Activated T-cell treated with anti-CD3 and anti-CD28 coated beads, Interleukin-2, amount 50 U/mL, for 4 hours (primary cell): ENCODE measurements at regions not wholly inside any gene's neighbourhood (a gene's known extent, or its start where the extent isn't known, plus 50 kb on each side); places are given as distances from the start of the nearest gene placed in this dataset.

ENCODE experiments used
- ATAC-seq, 2 donors: fragments of 200-7000 bp; cut with Tn5 transposase; one replicate each; pipeline ENCODE4 v1.10.0; 2021
- DNase-seq: peaks from one replicate; pipeline ENCODE4 v3.0.0-alpha.2; 2020
- H3K27me3 Mint-ChIP-seq: one replicate; pipeline ENCODE4 v1.8.0; 2021; ENCODE audit warnings: low read depth, mixed read lengths
- H3K36me3 Mint-ChIP-seq: one replicate; pipeline ENCODE4 v1.8.0; 2022; ENCODE audit warnings: mixed read lengths; ENCODE audit not compliant: insufficient read depth
- H3K4me1 Mint-ChIP-seq: one replicate; pipeline ENCODE4 v1.8.0; 2021; ENCODE audit warnings: low read depth, mixed read lengths
- H3K4me3 Mint-ChIP-seq: one replicate; pipeline ENCODE4 v1.8.0; 2021; ENCODE audit warnings: mild to moderate bottlenecking, moderate library complexity, mixed read lengths
- H3K9me3 Mint-ChIP-seq: one replicate; pipeline ENCODE4 v1.8.0; 2021; ENCODE audit warnings: mixed read lengths

DNA sequence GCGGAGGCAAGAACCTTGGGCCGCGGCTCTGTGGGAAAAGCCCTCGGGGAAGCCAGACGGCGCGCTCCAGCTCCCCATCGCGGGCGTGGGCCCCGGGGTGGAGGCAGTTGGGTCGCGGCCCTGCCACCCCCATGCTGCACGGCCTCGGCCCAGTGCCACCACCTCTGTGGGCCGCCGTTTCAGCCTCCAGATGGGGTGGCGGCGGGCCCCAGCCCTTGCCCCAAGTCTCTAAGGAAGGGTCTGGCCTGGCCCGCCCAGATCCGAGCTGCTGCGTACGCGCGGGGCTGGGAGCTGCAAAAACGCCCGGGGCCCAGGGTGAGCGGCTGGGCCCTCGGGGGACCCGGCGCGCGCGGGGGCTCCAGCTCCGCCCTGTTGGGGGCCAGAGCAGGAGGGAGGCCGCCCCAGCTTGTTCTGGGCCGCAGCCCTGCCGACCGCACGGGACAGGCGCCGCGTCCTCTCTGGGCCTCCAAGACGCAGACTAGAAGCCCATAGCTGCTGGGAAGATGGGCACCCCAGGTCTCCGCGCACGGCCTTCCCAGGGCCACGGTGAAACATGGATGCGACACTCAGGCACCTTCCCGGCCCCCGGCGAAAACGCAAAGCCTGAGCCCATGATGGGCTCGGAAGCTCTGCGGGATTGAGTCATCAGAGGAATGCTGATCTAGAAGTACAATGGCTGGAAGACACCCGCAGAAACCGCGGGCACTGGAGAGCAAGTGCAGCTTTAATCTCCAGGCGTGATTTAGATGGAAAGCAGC, 110.1 kb downstream of the KCTD15 start:
- no peak overlapping the region for H3K4me3 Mint-ChIP-seq
- peaks cover 6% of the 10 kb centered on the region for H3K4me1 Mint-ChIP-seq
- ATAC-seq, result peak in 1 of 2 donors; percentile 23
- no peaks in the 10 kb centered on the region for H3K9me3 Mint-ChIP-seq
- H3K27me3 Mint-ChIP-seq, result peaks cover 57% of the 10 kb centered on the region
- no peak for DNase-seq
- no peaks in the 10 kb centered on the region for H3K36me3 Mint-ChIP-seq

DNA sequence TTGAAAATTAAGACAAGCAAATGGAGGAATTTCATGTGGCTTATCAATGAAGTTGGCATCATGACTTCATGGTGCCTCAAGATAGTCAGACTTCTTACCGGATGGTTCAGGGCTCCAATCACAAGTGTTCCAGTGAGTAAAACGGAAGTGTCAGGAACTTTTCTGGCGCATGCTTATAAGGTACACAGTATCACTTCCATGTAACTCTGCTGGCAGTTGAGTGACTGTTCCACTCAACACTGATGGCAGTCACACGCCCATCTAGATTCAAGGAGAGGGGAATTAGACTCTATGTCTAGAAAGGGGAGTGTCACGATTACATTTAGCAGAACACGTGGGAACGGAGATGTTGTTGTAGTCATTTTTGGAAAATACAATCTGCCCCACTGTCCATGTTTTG, 114.3 kb downstream of the KCTD15 start:
- no peak overlapping the region for H3K4me3 Mint-ChIP-seq
- no peaks in the 10 kb centered on the region for H3K9me3 Mint-ChIP-seq
- H3K36me3 Mint-ChIP-seq, result no peaks in the 10 kb centered on the region
- H3K4me1 Mint-ChIP-seq, result peaks cover 2% of the 10 kb centered on the region
- DNase-seq, result no peak
- H3K27me3 Mint-ChIP-seq, result peaks cover 40% of the 10 kb centered on the region
- no peak for ATAC-seq

DNA sequence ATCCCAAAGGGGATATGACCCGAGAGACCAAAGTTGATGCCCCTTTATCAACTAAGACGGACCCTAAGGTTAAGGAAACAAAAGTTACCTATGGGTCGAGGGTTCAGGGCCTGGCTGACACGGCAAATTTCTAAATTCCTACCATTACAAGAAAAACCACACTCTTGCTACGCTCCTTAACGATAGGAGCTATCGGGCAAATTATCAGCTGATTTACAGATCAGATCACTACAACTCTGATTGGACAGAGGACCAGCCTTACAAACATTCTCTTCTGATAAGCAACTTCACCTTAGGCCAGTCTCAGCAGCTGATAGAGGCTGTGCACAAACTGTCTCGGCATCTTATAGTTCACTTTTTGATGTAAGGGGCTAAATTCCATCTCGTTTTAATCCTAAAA, 117.9 kb downstream of the KCTD15 start:
- no peak for ATAC-seq
- no peaks in the 10 kb centered on the region for H3K4me1 Mint-ChIP-seq
- no peak overlapping the region for H3K4me3 Mint-ChIP-seq

DNA sequence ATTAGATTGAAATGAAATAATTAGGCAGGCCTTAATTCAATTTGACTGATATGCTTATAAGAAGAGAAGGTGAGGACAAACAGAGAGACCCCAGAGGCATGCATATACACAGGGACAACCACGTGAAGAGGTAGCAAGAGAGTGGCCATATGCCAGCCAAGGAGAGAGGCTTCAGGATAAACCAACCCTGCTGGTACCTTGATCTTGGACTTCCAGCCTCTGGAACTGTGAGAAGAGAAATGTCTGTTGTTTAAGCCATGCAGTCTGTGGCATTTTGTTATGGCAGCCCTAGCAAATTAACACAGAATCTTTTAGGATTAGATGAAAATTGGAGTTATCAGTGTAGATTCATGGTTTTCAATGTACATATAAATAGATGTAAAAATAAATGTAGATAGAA, 120.1 kb downstream of the KCTD15 start:
- no peaks in the 10 kb centered on the region for H3K4me1 Mint-ChIP-seq
- peaks cover 28% of the 10 kb centered on the region for H3K27me3 Mint-ChIP-seq
- no peak for ATAC-seq
- no peak for DNase-seq
- no peaks in the 10 kb centered on the region for H3K9me3 Mint-ChIP-seq
- H3K36me3 Mint-ChIP-seq, result no peaks in the 10 kb centered on the region
- no peak overlapping the region for H3K4me3 Mint-ChIP-seq

More for the DNA sequence above, 117.9 kb downstream of the KCTD15 start:
- H3K9me3 Mint-ChIP-seq, result no peaks in the 10 kb centered on the region
- peaks cover 29% of the 10 kb centered on the region for H3K27me3 Mint-ChIP-seq
- no peaks in the 10 kb centered on the region for H3K36me3 Mint-ChIP-seq
- no peak for DNase-seq

DNA sequence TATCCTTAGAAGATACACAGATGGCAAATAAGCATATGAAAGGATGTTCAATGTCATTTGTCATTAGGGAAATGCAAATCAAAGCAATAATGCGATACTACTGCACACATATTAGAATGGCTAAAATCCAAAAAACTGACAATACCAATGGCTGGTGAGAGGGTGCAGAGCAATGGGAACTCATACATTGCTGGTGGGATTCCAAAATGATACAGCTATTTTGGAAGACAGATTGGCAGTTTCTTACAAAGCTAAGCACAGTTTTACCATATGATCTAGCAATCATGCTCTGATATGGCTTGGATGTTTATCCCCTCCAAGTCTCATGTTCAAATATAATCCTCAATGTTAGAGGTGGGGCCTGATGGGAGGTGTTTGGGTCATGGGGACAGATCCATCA, 122.6 kb downstream of the KCTD15 start:
- Mint-ChIP-seq H3K4me1 (no peaks in the 10 kb centered on the region), H3K36me3 (no peaks in the 10 kb centered on the region), H3K4me3 (no peak overlapping the region), H3K27me3 (peaks cover 24% of the 10 kb centered on the region), H3K9me3 (no peaks in the 10 kb centered on the region)
- ATAC-seq, result no peak
- DNase-seq, result no peak

DNA sequence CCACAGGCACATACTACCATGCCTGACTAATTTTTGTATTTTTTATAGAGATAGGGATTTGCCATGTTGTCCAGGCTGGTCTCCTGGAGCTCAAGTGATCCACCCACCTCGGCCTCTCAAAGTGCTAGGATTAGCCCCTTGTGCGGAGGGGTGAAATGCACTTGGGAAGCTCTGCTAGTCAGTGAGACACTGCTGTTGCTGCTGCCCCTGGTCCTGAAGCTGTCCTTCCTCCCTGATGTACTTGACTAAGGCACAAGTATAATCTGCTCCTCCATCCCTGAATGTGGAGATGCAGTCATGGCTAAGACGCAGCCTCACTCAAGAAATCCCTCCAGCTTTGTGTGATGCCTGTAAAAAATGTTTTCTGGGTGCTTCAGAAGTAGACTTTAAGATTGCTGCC, 124.5 kb downstream of the KCTD15 start:
- Mint-ChIP-seq H3K4me1 (no peaks in the 10 kb centered on the region), H3K9me3 (no peaks in the 10 kb centered on the region), H3K27me3 (peaks cover 27% of the 10 kb centered on the region), H3K36me3 (no peaks in the 10 kb centered on the region), H3K4me3 (no peak overlapping the region)
- ATAC-seq (no peak), DNase-seq (no peak)

DNA sequence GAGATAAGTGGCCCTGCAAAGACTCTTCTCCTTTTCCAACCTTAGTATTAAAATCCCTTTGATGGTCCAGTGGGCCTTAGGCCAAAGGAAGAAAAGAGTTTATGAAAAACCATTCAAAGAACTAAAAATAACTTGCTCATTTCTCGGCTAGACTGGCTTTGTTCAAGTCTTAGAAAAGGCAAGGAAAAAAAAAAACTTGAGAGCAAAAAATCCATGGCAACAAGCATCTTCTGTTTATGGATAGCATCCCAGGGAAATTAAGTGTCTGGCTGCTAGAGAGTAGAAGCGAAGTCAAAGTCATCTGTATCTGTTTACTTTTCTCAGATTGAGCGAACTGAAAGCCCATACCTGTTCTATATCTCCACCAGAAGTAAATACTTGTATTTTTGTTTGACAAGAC, 129.6 kb downstream of the KCTD15 start:
- Mint-ChIP-seq H3K36me3 (no peaks in the 10 kb centered on the region), H3K4me3 (no peak overlapping the region), H3K27me3 (peaks cover 36% of the 10 kb centered on the region), H3K4me1 (no peaks in the 10 kb centered on the region), H3K9me3 (no peaks in the 10 kb centered on the region)
- no peak for DNase-seq
- no peak for ATAC-seq

DNA sequence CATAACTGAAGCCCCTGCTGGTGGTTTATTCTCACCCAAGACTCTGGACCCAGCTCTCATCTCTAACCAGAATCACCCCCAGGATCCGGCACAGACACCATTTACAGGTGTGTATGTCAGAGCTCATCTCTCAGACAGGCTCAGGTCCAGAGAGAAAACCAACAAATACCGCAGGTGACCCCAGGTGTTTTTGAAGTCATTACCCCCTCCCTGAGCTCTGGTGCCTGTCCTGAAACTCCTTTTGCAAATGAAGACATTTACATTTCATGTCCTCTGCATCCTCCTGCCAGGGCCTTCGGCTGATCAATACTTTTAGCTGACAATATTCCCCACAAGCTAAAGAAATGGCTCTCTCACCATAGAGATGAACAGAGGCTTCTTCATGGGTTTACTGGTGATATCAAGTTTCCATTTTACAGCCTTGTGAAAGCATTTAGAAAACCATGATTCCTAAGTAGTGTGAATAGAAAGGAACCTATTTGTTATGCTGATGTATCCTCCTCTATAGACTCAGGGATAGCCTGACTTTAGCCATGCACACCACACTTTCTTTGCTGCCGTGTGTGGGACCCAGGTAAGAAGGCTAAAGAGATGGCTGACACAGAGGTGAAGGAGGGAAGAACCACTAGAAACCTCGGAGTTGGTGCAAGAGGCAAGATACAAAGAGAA, 131.3 kb downstream of the KCTD15 start:
- no peaks in the 10 kb centered on the region for H3K9me3 Mint-ChIP-seq
- DNase-seq, result no peak
- no peak overlapping the region for H3K4me3 Mint-ChIP-seq
- ATAC-seq, result no peak
- peaks cover 39% of the 10 kb centered on the region for H3K27me3 Mint-ChIP-seq
- no peaks in the 10 kb centered on the region for H3K36me3 Mint-ChIP-seq
- H3K4me1 Mint-ChIP-seq, result no peaks in the 10 kb centered on the region

DNA sequence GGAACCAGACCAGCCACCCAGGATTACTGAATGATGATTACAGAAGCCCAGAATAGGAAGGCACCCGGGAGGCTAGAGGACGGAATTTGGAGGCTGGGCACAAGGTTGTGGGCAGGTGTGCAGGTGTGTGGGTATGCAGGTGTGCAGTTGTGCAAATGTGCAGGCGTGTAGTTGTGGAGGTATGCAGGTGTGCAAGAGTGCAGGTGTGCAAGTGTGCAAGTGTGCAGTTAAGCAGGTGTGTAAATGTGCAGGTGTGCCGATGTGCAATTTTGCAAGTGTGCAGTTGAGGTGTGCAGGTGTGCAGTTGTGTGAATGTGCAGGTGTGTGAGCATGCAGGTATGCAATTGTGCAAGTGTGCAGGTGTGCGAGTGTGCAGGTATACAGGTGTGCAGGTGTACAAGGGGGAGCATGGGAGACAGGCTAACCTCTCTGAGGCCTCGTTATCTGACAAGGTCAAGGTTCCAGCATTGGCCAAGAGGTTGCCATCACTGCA, 131.8 kb downstream of the KCTD15 start:
- Mint-ChIP-seq H3K9me3 (peaks cover 4% of the 10 kb centered on the region), H3K4me3 (no peak overlapping the region), H3K27me3 (peaks cover 39% of the 10 kb centered on the region), H3K36me3 (no peaks in the 10 kb centered on the region), H3K4me1 (no peaks in the 10 kb centered on the region)
- DNase-seq, result no peak
- no peak for ATAC-seq

DNA sequence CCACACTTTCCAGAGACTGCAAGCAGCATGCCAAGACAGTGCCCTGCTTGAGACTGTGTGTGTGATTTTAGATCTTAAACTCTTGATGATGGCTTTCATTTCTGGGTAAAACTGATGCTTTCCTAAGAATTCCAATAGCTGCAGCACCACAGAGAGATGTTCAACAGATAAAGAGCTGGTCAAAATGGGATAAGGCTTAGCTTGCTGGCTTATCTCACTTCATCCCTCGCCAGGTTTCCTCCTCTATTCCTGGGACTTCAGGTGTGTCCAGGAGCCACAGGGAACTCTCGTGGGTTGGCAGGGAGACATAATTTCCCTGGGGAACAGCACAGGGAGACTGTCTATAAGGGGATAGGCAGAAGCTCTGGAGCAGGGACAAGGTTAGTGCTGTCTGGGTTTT, 137.3 kb downstream of the KCTD15 start:
- Mint-ChIP-seq H3K27me3 (peaks cover 14% of the 10 kb centered on the region), H3K4me1 (no peaks in the 10 kb centered on the region), H3K36me3 (no peaks in the 10 kb centered on the region), H3K9me3 (peaks cover 14% of the 10 kb centered on the region), H3K4me3 (no peak overlapping the region)
- no peak for DNase-seq
- no peak for ATAC-seq

DNA sequence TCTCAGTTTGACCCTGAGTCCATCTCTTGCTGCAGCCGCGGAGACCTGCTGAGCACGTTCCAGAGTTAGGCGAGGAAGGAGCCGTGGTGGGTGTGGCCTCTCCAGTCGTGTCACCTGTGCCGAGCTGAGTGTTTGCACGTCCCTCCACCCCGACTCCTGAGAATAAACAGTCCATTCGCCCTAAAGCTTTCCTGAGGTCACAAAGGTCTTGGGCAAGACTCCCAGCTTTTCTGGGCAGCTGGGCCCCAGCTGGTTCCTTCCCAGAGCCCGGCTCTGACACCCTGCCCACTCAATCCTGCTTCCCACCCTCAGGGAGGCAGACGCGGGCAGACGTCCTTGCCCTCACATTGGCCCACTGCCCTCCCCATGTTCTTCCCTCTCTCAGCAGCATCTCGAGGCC, 142.2 kb downstream of the KCTD15 start:
- peaks cover 6% of the 10 kb centered on the region for H3K27me3 Mint-ChIP-seq
- DNase-seq (no peak), ATAC-seq (no peak)
- H3K4me3 Mint-ChIP-seq, result no peak overlapping the region
- H3K36me3 Mint-ChIP-seq, result no peaks in the 10 kb centered on the region
- peaks cover 7% of the 10 kb centered on the region for H3K9me3 Mint-ChIP-seq
- H3K4me1 Mint-ChIP-seq, result no peaks in the 10 kb centered on the region

DNA sequence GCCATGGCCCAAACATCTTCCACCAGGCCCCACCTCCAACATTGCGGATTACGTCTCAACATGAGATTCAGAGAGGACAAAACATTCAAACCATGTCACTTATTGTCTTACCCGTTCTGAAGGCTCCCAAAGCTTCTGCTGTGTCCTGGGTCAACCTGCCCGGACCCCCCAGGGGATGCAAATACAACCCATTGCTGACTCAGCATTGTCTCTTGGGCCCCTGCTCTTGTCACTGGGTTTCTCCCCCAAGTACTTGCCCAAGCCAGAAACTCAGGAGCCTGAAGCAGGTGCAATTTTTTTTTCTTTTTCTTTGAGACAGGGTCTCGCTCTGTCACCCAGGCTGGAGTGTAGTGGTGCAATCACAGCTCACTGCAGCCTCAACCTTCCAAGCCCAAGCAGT, 144.5 kb downstream of the KCTD15 start:
- Mint-ChIP-seq H3K4me1 (no peaks in the 10 kb centered on the region), H3K4me3 (no peak overlapping the region), H3K9me3 (no peaks in the 10 kb centered on the region), H3K36me3 (no peaks in the 10 kb centered on the region), H3K27me3 (peaks cover 8% of the 10 kb centered on the region)
- DNase-seq (no peak), ATAC-seq (no peak)

DNA sequence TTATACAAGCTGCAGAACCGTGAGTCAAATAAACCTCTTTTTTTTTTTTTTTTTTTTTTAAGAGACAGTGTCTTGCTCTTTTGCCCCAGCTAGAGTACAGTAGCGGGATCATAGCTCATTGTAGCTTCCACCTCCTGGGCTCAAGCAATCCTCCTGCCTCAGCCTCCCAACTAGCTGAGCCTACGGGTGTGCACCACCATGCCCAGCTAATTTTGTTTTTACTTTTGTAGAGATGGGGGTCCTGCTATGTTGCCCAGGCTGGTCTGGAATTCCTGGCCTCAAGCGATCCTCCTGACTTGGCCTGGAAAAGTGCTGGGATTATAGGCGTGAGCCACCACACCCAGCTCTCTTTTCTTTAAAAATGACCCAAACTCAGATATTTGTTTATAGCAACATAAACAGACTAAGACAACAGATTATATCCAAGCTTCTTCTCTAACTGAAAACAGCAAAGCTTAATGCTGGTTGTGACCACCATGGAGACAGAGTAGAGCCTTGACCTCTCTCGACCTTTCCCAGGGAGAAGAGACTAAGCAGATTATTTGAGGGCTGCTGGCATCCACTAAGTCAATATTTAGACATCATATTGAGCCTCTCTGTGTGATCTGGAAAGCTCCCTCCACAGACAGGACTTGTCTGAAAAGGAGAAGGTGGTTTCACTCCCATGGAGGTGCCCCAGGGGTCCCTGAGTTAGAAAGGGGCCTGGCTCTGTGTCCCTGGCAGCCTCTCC, 150.0 kb downstream of the KCTD15 start:
- ATAC-seq (no peak), DNase-seq (no peak)
- Mint-ChIP-seq H3K9me3 (no peaks in the 10 kb centered on the region), H3K4me1 (no peaks in the 10 kb centered on the region), H3K27me3 (peaks cover 8% of the 10 kb centered on the region), H3K36me3 (no peaks in the 10 kb centered on the region), H3K4me3 (no peak overlapping the region)

DNA sequence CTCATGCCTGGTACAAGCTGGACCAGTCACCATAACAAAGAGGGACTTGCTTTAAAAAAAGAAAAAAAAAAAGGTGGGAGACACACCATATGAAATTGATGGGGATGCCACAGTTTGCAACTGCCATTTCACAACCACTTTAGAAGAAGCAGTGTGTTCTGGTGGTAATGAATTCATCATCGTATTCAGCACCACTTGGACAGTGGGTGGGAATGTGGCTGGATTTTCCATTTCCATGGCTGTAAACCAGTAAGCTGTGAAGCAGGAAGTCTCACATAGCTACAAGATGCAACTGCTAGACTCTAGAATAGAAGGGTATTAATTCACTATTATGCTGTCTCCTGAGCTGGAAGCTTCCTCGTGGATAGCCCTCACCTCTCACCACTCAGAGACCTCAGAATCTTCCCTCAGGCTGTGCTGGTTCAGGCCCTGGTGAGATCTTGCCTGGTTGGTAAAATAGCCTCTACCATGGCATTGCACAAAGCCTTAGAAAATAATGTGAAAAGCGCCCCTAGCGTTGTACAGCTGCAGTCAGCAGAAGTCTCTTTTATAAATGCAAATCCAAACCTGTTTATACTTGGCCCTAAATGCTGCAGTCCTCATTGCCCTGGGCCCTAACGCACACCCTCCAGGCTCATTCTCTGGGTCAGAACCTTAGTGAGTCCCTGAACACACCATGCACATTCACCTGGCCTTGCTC, 150.7 kb downstream of the KCTD15 start:
- DNase-seq, result no peak
- H3K4me3 Mint-ChIP-seq, result no peak overlapping the region
- H3K36me3 Mint-ChIP-seq, result no peaks in the 10 kb centered on the region
- H3K4me1 Mint-ChIP-seq, result no peaks in the 10 kb centered on the region
- H3K27me3 Mint-ChIP-seq, result peaks cover 11% of the 10 kb centered on the region
- no peak for ATAC-seq
- H3K9me3 Mint-ChIP-seq, result no peaks in the 10 kb centered on the region
